HepG2 (cell line): ENCODE measurements at regions not wholly inside any gene's neighbourhood (a gene's known extent, or its start where the extent isn't known, plus 50 kb on each side); places are given as distances from the start of the nearest gene placed in this dataset.

ENCODE experiments used
- EED ChIP-seq: sonication (generic); formaldehyde crosslinking; IDR thresholded peaks from 2 replicates; pipeline ENCODE4 v1.5.0; 2020; ENCODE audit warnings: mild to moderate bottlenecking, missing genetic modification reagents
- PHB2 ChIP-seq: fragments of 450-650 bp; IDR thresholded peaks from 2 replicates; pipeline ENCODE4 v1.6.1; 2018; ENCODE audit not compliant: partially characterized antibody
- REXO4 ChIP-seq: sonication (generic); formaldehyde crosslinking; IDR thresholded peaks from 2 replicates; pipeline ENCODE4 v1.8.0; 2022; ENCODE audit warnings: missing genetic modification reagents, mild to moderate bottlenecking, borderline replicate concordance
- ZNF382 ChIP-seq: sonication (generic); formaldehyde crosslinking; IDR thresholded peaks from 2 replicates; pipeline ENCODE4 v1.5.0; 2020; ENCODE audit warnings: missing genetic modification reagents, mild to moderate bottlenecking, borderline replicate concordance
- TF ChIP-seq, protein P1 (sequence below): sonication (generic); formaldehyde crosslinking; IDR thresholded peaks from 2 replicates; pipeline ENCODE4 v1.4.0; 2020; ENCODE audit warnings: missing genetic modification reagents, mild to moderate bottlenecking, borderline replicate concordance
- TF ChIP-seq, protein P2 (sequence below): sonication (generic); formaldehyde crosslinking; IDR thresholded peaks from 2 replicates; pipeline ENCODE4 v1.5.1; 2020; ENCODE audit warnings: missing genetic modification reagents, mild to moderate bottlenecking, borderline replicate concordance
- TF ChIP-seq, protein P3 (sequence below): sonication (generic); formaldehyde crosslinking; IDR thresholded peaks from 2 replicates; pipeline ENCODE4 v1.8.0; 2022; ENCODE audit warnings: mild to moderate bottlenecking, missing genetic modification reagents; ENCODE audit not compliant: insufficient replicate concordance

DNA sequence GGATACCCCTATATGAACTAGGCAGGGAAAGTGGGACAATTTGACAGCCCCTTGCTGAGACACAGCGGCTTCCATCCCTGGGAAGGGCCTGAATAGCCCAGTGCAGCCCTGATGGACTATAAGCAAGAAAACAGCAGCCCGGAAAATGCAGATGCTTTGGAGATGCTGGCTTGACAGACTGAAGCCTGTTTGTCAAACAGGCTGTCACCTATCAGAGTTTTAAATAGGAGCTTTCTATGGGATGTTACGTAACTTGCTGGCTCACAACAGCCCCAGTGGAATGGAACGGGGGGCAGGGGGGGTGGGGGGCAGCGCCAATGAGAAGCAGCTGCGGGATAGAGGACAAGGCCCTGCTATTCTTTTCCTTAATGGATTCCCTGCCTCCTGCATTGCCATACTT lies 91.9 kb upstream of the NTM start (continued):
- TF ChIP-seq, protein P1, sequence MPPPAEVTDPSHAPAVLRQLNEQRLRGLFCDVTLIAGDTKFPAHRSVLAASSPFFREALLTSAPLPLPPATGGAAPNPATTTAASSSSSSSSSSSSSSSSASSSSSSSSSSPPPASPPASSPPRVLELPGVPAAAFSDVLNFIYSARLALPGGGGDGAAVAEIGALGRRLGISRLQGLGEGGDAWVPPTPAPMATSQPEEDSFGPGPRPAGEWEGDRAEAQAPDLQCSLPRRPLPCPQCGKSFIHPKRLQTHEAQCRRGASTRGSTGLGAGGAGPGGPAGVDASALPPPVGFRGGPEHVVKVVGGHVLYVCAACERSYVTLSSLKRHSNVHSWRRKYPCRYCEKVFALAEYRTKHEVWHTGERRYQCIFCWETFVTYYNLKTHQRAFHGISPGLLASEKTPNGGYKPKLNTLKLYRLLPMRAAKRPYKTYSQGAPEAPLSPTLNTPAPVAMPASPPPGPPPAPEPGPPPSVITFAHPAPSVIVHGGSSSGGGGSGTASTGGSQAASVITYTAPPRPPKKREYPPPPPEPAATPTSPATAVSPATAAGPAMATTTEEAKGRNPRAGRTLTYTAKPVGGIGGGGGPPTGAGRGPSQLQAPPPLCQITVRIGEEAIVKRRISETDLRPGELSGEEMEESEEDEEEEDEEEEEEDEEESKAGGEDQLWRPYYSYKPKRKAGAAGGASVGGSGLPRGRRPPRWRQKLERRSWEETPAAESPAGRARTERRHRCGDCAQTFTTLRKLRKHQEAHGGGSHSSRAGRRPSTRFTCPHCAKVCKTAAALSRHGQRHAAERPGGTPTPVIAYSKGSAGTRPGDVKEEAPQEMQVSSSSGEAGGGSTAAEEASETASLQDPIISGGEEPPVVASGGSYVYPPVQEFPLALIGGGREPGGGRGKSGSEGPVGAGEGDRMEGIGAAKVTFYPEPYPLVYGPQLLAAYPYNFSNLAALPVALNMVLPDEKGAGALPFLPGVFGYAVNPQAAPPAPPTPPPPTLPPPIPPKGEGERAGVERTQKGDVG (CRISPR knock-in tag), result no peak
- TF ChIP-seq, protein P2, sequence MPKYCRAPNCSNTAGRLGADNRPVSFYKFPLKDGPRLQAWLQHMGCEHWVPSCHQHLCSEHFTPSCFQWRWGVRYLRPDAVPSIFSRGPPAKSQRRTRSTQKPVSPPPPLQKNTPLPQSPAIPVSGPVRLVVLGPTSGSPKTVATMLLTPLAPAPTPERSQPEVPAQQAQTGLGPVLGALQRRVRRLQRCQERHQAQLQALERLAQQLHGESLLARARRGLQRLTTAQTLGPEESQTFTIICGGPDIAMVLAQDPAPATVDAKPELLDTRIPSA, result no peak
- TF ChIP-seq PHB2 (no peak), ZNF382 (CRISPR knock-in tag) (no peak), EED (CRISPR knock-in tag) (no peak), REXO4 (CRISPR knock-in tag) (no peak)
- TF ChIP-seq, protein P3, sequence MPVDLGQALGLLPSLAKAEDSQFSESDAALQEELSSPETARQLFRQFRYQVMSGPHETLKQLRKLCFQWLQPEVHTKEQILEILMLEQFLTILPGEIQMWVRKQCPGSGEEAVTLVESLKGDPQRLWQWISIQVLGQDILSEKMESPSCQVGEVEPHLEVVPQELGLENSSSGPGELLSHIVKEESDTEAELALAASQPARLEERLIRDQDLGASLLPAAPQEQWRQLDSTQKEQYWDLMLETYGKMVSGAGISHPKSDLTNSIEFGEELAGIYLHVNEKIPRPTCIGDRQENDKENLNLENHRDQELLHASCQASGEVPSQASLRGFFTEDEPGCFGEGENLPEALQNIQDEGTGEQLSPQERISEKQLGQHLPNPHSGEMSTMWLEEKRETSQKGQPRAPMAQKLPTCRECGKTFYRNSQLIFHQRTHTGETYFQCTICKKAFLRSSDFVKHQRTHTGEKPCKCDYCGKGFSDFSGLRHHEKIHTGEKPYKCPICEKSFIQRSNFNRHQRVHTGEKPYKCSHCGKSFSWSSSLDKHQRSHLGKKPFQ (CRISPR knock-in tag), result no peak
- TF ChIP-seq, all 625 proteins: peak for 0
